Bronchial epithelial cell (primary cell): ENCODE measurements at regions not wholly inside any gene's neighbourhood (a gene's known extent, or its start where the extent isn't known, plus 50 kb on each side); places are given as distances from the start of the nearest gene placed in this dataset.
"Not testable (repeated sequence)": the region's sequence is repeated elsewhere in the genome, so short reads cannot be mapped to it uniquely, and the experiment has no call there.

ENCODE experiments used
- DNase-seq: peaks from one replicate; pipeline ENCODE4 v3.0.0-alpha.2; 2010; ENCODE audit warnings: low read depth
- FAIRE-seq: peaks from 2 replicates; lab custom pipeline; 2011; peaks lifted over from hg19 to GRCh38; lab: Jason Lieb, UNC
- H3K27me3 ChIP-seq: 2 replicates; pipeline ENCODE4 v1.5.1; 2011; ENCODE audit warnings: low read length; ENCODE audit not compliant: control insufficient read depth, insufficient read depth
- H3K36me3 ChIP-seq: 2 replicates; pipeline ENCODE4 v1.5.1; 2011; ENCODE audit warnings: low read length; ENCODE audit not compliant: control insufficient read depth, insufficient read depth
- H3K4me3 ChIP-seq: 2 replicates; pipeline ENCODE4 v1.5.1; 2011; ENCODE audit warnings: mild to moderate bottlenecking, low read depth, low read length, control low read depth
- CTCF ChIP-seq: IDR thresholded peaks from 2 replicates; pipeline ENCODE4 v1.5.1; 2011; ENCODE audit warnings: mild to moderate bottlenecking, moderate library complexity, low read length, control low read depth, inconsistent platforms; ENCODE audit not compliant: insufficient read depth, severe bottlenecking

DNA sequence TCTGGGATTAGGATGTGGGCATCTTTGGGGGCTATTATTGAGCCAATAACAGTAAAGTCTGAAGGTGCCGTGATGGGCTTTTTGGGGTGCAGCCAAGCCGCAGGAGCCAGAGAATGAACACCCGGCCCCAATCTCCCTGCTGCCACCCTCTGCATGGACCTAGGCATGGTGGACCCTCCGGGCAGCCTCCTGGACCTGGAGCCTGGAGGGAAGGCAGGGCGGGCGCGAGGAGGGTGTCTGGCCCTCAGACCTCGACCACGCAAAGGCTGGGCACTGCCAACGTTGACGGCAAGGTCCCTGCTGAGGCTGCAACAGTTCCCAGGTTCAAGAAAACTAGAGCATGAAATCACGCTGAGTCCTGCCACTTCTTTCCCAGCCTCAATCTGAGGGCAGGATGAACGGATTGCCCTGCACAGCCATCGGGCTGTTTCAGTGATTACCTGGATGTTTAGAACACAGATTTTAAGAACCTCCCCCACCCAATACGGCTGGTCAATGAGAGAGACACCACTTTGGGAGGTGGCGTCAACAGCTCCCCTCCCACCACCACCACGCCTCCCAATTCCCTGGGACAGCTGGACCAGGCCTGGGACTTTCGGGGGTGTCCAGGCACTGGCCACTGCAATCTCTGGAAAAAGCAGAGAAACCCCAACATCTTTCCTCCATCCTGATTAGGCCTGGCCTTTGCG is 147.4 kb downstream of the NPIPB11 start:
- not testable (repeated sequence) for H3K27me3 ChIP-seq, H3K36me3 ChIP-seq, H3K4me3 ChIP-seq, DNase-seq, FAIRE-seq

GRCh38 chr16:29257419-29258336 is 148.8 kb downstream of the NPIPB11 start:
- H3K36me3 ChIP-seq, H3K27me3 ChIP-seq, FAIRE-seq, H3K4me3 ChIP-seq, DNase-seq: not testable (repeated sequence)
- TF ChIP-seq CTCF: peak; percentile 20

GRCh38 chr16:29256501-29256981 is 150.0 kb downstream of the NPIPB11 start:
- peak; percentile 86 for FAIRE-seq
- Histone ChIP-seq H3K36me3 (no peaks in the 10 kb centered on the region), H3K4me3 (no peak overlapping the region), H3K27me3 (no peaks in the 10 kb centered on the region)
- no peak for DNase-seq
- no peak for TF ChIP-seq CTCF

- not testable (repeated sequence) for H3K36me3 ChIP-seq, DNase-seq, FAIRE-seq, H3K4me3 ChIP-seq, H3K27me3 ChIP-seq
Measured at GRCh38 chr16:29255957-29256356, 150.6 kb downstream of the NPIPB11 start.

DNA sequence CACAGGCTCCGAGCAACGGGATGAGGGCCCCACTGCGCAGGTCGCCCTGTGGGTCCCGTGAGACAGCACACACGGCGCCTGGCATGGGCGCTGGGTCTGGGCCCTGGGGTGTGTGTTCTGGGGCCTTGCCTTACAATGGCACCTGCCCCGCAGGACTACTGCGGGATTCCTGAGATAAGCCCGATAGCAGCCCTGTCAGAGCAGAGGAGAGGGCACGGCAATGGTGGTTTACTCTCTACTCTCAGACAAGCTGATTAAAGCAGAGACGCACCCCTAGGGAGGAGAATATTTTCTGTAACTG is 151.1 kb downstream of the NPIPB11 start:
- not testable (repeated sequence) for H3K27me3 ChIP-seq, H3K36me3 ChIP-seq, H3K4me3 ChIP-seq, FAIRE-seq, DNase-seq

- no peak for TF ChIP-seq CTCF
- DNase-seq (no peak), FAIRE-seq (peak; percentile 7)
- Histone ChIP-seq H3K36me3 (no peaks in the 10 kb centered on the region), H3K4me3 (no peak overlapping the region), H3K27me3 (no peaks in the 10 kb centered on the region)
Measured at GRCh38 chr16:29254676-29255495, 151.6 kb downstream of the NPIPB11 start.

DNA sequence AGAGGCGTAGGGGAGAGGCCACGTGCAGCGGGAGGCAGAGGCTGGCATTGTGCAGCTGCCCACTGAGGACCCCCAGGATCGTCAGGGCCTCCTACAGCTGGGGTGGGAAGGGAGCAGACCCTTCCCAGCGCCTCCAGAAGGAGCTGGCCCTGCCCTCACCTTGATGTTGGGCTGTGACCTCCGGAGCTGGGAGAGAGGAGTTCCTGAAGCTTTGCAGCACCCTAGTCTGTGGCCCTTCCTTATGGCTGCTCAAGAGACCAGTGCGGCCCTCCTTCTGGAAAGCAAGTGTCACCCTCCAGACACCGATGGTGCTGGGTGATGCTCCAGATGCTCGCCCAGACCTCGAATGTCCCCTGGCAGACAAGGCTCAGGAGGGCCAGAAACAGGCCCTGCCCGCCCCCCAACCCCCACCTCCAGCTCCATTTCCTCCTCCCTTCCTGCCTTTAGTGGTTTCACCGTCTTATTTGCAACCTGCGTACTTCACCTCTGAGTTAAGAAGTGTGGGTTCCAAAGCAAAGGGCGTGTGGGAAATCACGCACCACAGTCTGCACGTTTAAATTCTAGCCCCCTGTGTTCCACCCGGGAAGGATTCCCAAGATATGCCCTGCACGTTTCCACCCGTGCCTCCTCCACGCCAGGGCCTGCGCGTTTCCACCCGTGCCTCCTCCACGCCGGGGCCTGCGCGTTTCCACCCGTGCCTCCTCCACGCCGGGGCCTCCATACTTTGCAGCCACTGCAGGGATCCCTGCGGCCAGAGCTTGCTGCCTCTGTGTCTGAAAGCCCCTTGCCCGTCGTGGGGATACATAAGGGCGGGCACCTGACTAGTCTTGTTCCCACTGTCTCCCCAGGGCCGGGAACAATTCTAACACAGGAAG is 152.6 kb downstream of the NPIPB11 start:
- FAIRE-seq, H3K27me3 ChIP-seq, H3K4me3 ChIP-seq, DNase-seq, H3K36me3 ChIP-seq: not testable (repeated sequence)

DNA sequence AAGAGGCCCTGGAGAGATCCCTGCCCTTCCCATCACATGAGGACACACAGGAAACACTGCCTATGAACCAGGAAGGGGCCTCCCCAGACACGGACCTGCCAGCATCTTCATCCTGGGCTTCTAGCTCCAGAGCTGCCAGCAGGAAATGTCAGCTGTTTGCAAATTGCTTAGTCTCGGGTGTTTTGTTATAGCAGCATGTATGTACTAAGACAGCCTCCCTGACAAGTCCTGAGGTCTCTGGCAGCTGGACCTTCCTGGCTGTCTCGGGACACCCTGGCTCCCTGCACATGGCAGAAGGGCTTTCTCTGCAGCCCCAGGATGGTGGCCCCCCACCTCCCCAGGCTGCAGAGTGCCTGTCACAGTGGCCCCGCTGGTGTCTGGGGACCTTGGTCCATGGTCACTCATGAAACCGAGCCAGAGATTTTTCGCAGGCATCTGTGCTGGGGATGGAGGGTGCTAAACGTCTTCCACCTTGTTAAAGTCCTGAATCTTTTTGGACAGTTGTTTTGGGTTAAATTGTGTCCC is 153.4 kb downstream of the NPIPB11 start:
- not testable (repeated sequence) for DNase-seq, H3K27me3 ChIP-seq, H3K4me3 ChIP-seq, H3K36me3 ChIP-seq
- FAIRE-seq: peak; percentile 89

DNA sequence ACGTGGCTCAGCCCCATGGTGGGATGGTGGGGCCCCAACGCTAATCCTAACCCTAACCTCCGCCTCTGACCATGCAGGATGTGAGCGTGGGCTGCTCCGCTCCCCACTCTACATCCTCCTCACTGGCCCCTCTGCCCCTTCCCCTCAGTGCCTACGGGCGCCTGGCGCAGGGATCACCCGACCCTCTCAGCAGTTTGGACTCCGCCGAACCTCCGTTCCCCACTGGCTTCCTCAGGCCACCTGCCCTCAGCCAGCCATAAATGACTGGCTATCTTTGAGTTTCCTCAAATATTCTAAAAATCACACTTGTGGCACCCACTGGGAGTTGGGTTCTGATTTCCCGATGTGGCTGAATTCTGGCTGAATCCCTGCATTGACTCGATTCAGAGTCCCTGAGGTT is 154.2 kb downstream of the NPIPB11 start:
- FAIRE-seq, H3K27me3 ChIP-seq, H3K4me3 ChIP-seq, DNase-seq, H3K36me3 ChIP-seq: not testable (repeated sequence)
